PFSK-1 (cell line): ENCODE measurements at regions not wholly inside any gene's neighbourhood (a gene's known extent, or its start where the extent isn't known, plus 50 kb on each side); places are given as distances from the start of the nearest gene placed in this dataset.

Source experiments
- FOXP2 ChIP-seq: optimal IDR thresholded peaks from 2 replicates; pipeline ENCODE3; 2011; ENCODE audit warnings: borderline replicate concordance, control low read depth, inconsistent platforms; ENCODE audit not compliant: insufficient read depth; ENCODE audit errors: extremely low read length, extremely low read depth
- POLR2AphosphoS5 ChIP-seq: IDR thresholded peaks from 2 replicates; pipeline ENCODE4 v1.6.1; 2012; ENCODE audit warnings: low read depth, mild to moderate bottlenecking, control low read depth, low read length, moderate library complexity
- SIN3A ChIP-seq: IDR thresholded peaks from 2 replicates; pipeline ENCODE4 v1.6.1; 2012; ENCODE audit warnings: mild to moderate bottlenecking, low read length, moderate library complexity, borderline replicate concordance; ENCODE audit not compliant: insufficient read depth
- TAF1 ChIP-seq: IDR thresholded peaks from 2 replicates; pipeline ENCODE4 v1.6.1; 2012; ENCODE audit warnings: low read length, control low read depth, borderline replicate concordance; ENCODE audit not compliant: insufficient read depth
- TF ChIP-seq, protein P1 (sequence below), 2 experiments: IDR thresholded peaks; 2 replicates each; pipeline versions ENCODE4 v1.6.1 to v1.8.0; 2011 to 2012; ENCODE audit warnings: low read depth in 2 of 2, low read length in 2 of 2, control low read depth in 1 of 2, inconsistent platforms in 1 of 2, mild to moderate bottlenecking in 1 of 2, moderate library complexity in 1 of 2; ENCODE audit not compliant: insufficient read depth in 1 of 2

DNA sequence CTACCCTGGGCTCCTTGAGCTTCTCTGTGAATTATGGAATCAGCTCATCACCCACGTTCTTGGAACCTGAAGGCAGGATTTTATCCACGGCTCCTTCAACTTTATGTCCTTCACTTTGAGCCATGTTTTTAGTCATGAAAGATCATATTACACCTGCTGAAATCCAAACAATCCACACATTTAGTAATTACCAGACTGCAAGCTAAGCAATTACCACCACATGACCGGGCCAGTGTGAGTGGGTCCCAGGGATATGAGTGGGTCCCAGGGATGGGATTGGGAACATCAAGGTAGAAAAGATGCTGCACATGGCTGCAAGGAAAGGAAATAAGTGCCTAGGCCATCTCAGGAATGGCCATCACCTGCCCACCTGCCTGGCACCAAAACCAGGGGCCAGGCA, 140.3 kb upstream of the IQSEC1 start:
- no peak for TF ChIP-seq TAF1
- TF ChIP-seq, protein P1, sequence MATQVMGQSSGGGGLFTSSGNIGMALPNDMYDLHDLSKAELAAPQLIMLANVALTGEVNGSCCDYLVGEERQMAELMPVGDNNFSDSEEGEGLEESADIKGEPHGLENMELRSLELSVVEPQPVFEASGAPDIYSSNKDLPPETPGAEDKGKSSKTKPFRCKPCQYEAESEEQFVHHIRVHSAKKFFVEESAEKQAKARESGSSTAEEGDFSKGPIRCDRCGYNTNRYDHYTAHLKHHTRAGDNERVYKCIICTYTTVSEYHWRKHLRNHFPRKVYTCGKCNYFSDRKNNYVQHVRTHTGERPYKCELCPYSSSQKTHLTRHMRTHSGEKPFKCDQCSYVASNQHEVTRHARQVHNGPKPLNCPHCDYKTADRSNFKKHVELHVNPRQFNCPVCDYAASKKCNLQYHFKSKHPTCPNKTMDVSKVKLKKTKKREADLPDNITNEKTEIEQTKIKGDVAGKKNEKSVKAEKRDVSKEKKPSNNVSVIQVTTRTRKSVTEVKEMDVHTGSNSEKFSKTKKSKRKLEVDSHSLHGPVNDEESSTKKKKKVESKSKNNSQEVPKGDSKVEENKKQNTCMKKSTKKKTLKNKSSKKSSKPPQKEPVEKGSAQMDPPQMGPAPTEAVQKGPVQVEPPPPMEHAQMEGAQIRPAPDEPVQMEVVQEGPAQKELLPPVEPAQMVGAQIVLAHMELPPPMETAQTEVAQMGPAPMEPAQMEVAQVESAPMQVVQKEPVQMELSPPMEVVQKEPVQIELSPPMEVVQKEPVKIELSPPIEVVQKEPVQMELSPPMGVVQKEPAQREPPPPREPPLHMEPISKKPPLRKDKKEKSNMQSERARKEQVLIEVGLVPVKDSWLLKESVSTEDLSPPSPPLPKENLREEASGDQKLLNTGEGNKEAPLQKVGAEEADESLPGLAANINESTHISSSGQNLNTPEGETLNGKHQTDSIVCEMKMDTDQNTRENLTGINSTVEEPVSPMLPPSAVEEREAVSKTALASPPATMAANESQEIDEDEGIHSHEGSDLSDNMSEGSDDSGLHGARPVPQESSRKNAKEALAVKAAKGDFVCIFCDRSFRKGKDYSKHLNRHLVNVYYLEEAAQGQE (IDR thresholded peaks at IDR 0.05; ENCODE audit: insufficient read depth in 1 of 2, low read depth in 2 of 2, low read length in 2 of 2) = no peak
- TF ChIP-seq FOXP2 = no peak
- TF ChIP-seq SIN3A = no peak
- TF ChIP-seq POLR2AphosphoS5 = no peak

DNA sequence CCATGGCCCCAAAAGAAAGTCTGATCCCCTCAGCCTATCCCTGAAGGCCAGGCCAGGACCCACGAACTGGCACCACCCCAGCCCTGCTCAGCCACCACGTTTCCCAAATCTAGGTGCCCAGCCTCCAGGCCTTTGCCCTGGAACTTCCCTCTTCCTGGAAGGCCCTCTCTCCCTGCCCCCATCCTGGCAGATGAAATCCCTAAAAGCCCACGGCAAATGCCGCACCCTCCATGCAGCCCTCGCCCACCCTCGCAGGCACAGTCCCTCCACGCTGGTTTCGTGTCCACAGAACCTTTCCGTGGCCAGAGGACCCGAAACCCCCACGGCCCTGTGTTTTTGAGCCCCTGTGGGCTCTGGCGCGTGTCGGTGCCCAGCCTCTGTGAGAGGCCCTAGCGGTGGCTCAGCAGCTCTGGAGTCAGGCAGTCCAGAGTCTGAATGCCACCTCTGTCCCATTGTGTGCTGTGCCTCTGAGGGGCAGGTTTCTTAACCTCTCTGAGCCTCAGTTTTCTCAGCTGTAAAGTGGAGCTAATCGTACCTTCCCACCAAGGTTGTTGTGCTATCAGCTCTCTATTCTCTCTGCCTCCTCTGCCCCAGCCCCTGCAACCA, 138.5 kb upstream of the IQSEC1 start:
- TF ChIP-seq SIN3A = no peak
- no peak for TF ChIP-seq POLR2AphosphoS5
- no peak for TF ChIP-seq TAF1
- no peak for TF ChIP-seq FOXP2
- TF ChIP-seq, protein P1 (IDR thresholded peaks at IDR 0.05; ENCODE audit: insufficient read depth in 1 of 2, low read depth in 2 of 2, low read length in 2 of 2) = no peak

DNA sequence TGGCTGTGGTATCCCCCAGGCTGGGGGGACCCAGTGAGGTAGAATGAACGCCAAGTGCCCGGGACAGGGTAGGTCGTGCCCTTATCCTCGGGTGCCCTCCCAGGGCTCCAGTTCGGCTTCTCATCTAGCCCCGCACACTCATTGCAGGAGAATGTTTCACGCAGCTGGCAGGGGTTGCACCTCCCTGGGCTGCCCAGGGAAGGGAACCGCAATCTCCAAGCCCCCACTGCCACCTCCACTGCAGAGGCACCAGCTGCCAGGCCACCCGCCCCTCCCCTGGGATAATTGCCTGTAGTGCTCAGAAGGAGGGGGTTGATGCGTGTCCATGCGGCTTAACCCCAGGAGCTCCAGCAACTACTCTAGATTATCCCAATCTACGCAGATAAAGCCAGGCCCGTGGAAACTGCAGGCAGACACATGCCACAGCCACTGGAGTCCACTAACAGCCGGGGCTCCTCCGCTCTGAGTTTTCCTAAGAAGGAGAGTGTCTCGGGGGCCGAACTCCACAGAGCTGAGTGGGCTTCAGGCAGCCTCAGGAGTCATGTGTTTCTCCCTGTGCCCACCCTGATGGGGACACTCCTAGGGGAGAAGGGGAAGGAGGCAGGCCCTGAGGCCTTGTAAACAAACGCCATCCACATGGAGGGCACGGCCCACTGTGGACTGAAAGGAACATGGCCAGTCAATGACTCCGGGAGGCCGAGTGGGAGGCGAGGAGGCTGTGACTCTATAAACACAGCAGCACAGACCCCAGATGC, 137.2 kb upstream of the IQSEC1 start:
- no peak for TF ChIP-seq SIN3A
- no peak for TF ChIP-seq TAF1
- TF ChIP-seq, protein P1 (IDR thresholded peaks at IDR 0.05; ENCODE audit: insufficient read depth in 1 of 2, low read depth in 2 of 2, low read length in 2 of 2) = no peak
- no peak for TF ChIP-seq POLR2AphosphoS5

DNA sequence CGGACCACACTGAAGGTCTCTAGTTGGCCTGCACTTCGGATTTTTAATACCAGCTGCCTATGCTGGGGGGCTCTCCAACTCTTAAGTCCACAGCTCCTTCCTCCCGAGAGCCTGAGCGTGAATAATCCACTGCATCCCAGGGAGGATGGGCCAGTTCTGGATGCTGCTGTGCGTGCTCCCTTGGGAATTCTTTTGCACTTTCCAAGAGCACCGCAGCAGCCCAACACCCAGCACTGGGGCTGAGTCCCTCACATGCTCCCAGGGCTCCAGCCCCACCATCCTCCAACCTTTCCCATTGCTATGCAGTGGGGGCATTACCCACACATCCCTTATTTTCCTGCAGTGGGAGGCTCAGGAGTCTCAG, 136.4 kb upstream of the IQSEC1 start:
- TF ChIP-seq, protein P1 (IDR thresholded peaks at IDR 0.05; ENCODE audit: insufficient read depth in 1 of 2, low read depth in 2 of 2, low read length in 2 of 2) = no peak
- TF ChIP-seq POLR2AphosphoS5 = no peak
- no peak for TF ChIP-seq SIN3A
- no peak for TF ChIP-seq TAF1
- no peak for TF ChIP-seq FOXP2
